ENCODE measurements at regions not wholly inside any gene's neighbourhood (a gene's known extent, or its start where the extent isn't known, plus 50 kb on each side); places are given as distances from the start of the nearest gene placed in this dataset.
"Not testable (repeated sequence)": the region's sequence is repeated elsewhere in the genome, so short reads cannot be mapped to it uniquely, and the experiment has no call there.

GRCh38 chr3:36178018-36178417 is 202.3 kb upstream of the STAC start:
- Histone ChIP-seq H3K9me3 (ENCODE audit: low read depth) (no peaks in the 10 kb centered on the region), H3K36me3 (no peaks in the 10 kb centered on the region), H3K4me1 (ENCODE audit: low read depth) (peaks cover 28% of the 10 kb centered on the region), H3K4me3 (no peak overlapping the region), H3K27me3 (no peaks in the 10 kb centered on the region), H3K27ac (peak overlapping the region; percentile 56)
- no peak for TF ChIP-seq CTCF (IDR thresholded peaks at IDR 0.05; ENCODE audit: low read depth, low read length)
- DNase-seq (ENCODE audit: low read depth in 1 of 2, low spot score in 1 of 2): no peak

- Histone ChIP-seq H3K9me3 (ENCODE audit: low read depth) (no peaks in the 10 kb centered on the region), H3K27me3 (no peaks in the 10 kb centered on the region), H3K4me3 (no peak overlapping the region), H3K4me1 (ENCODE audit: low read depth) (peaks cover 16% of the 10 kb centered on the region), H3K36me3 (no peaks in the 10 kb centered on the region), H3K27ac (no peak overlapping the region)
- no peak for DNase-seq (ENCODE audit: low read depth in 1 of 2, low spot score in 1 of 2)
- TF ChIP-seq CTCF (IDR thresholded peaks at IDR 0.05; ENCODE audit: low read depth, low read length): no peak
Measured at GRCh38 chr3:36182024-36182423, 198.3 kb upstream of the STAC start.

GRCh38 chr3:36187197-36187596 is 193.1 kb upstream of the STAC start:
- not testable (repeated sequence) for H3K9me3 ChIP-seq (ENCODE audit: low read depth); H3K36me3 ChIP-seq; H3K27ac ChIP-seq; DNase-seq (ENCODE audit: low read depth in 1 of 2, low spot score in 1 of 2); H3K27me3 ChIP-seq; H3K4me1 ChIP-seq (ENCODE audit: low read depth); H3K4me3 ChIP-seq

GRCh38 chr3:36192901-36193300 is 187.4 kb upstream of the STAC start:
- Histone ChIP-seq H3K4me3 (no peak overlapping the region), H3K27me3 (no peaks in the 10 kb centered on the region)
- TF ChIP-seq CTCF (IDR thresholded peaks at IDR 0.05; ENCODE audit: low read depth, low read length): no peak

GRCh38 chr3:36193448-36193847 is 186.9 kb upstream of the STAC start:
- H3K27ac ChIP-seq: no peak overlapping the region
- H3K4me1 ChIP-seq (ENCODE audit: low read depth): no peaks in the 10 kb centered on the region
- H3K27me3 ChIP-seq: no peaks in the 10 kb centered on the region
- TF ChIP-seq CTCF (IDR thresholded peaks at IDR 0.05; ENCODE audit: low read depth, low read length): no peak
- DNase-seq (ENCODE audit: low read depth in 1 of 2, low spot score in 1 of 2): peak in 1 of 2 donors; percentile 66
- no peaks in the 10 kb centered on the region for H3K36me3 ChIP-seq
- no peaks in the 10 kb centered on the region for H3K9me3 ChIP-seq (ENCODE audit: low read depth)
- no peak overlapping the region for H3K4me3 ChIP-seq

More at GRCh38 chr3:36192901-36193300, 187.4 kb upstream of the STAC start:
- Histone ChIP-seq H3K9me3 (ENCODE audit: low read depth) (no peaks in the 10 kb centered on the region), H3K36me3 (no peaks in the 10 kb centered on the region), H3K27ac (no peak overlapping the region), H3K4me1 (ENCODE audit: low read depth) (no peaks in the 10 kb centered on the region)
- DNase-seq (ENCODE audit: low read depth in 1 of 2, low spot score in 1 of 2): no peak

GRCh38 chr3:36196058-36196457 is 184.2 kb upstream of the STAC start:
- DNase-seq (ENCODE audit: low read depth in 1 of 2, low spot score in 1 of 2): no peak
- Histone ChIP-seq H3K36me3 (no peaks in the 10 kb centered on the region), H3K27ac (no peak overlapping the region), H3K27me3 (no peaks in the 10 kb centered on the region), H3K9me3 (ENCODE audit: low read depth) (no peaks in the 10 kb centered on the region), H3K4me3 (no peak overlapping the region), H3K4me1 (ENCODE audit: low read depth) (no peaks in the 10 kb centered on the region)
- TF ChIP-seq CTCF (IDR thresholded peaks at IDR 0.05; ENCODE audit: low read depth, low read length): no peak
